ENCODE measurements at regions not wholly inside any gene's neighbourhood (a gene's known extent, or its start where the extent isn't known, plus 50 kb on each side); places are given as distances from the start of the nearest gene placed in this dataset.

- no peak for TF ChIP-seq ARID4B (CRISPR knock-in tag; IDR thresholded peaks at IDR 0.05; ENCODE audit: borderline replicate concordance)
- TF ChIP-seq GTF2I (CRISPR knock-in tag; conservative IDR thresholded peaks at IDR 0.05), result no peak
- no peak for TF ChIP-seq CTCF (IDR thresholded peaks at IDR 0.05)
- no peak for TF ChIP-seq PREB (CRISPR knock-in tag; IDR thresholded peaks at IDR 0.05; ENCODE audit: borderline replicate concordance)
- TF ChIP-seq ZMAT4 (CRISPR knock-in tag; IDR thresholded peaks at IDR 0.05), result no peak
- TF ChIP-seq ATF3 (CRISPR knock-in tag; conservative IDR thresholded peaks at IDR 0.05), result no peak
- TF ChIP-seq NFYB (CRISPR knock-in tag; conservative IDR thresholded peaks at IDR 0.05; ENCODE audit: low read depth), result no peak
- no peak for TF ChIP-seq MAX (CRISPR knock-in tag; IDR thresholded peaks at IDR 0.05)
- no peak for TF ChIP-seq ESRRA (CRISPR knock-in tag; IDR thresholded peaks at IDR 0.05; ENCODE audit: borderline replicate concordance)
- no peak for TF ChIP-seq MYBL2 (CRISPR knock-in tag; IDR thresholded peaks at IDR 0.05)
- TF ChIP-seq SMAD3 (CRISPR knock-in tag; IDR thresholded peaks at IDR 0.05; ENCODE audit: borderline replicate concordance), result no peak
These were observed 164.7 kb upstream of the IRX2 start for GRCh38 chr5:2916076-2916682.

Measured in WTC11 (cell line).